ENCODE measurements at regions not wholly inside any gene's neighbourhood (a gene's known extent, or its start where the extent isn't known, plus 50 kb on each side); places are given as distances from the start of the nearest gene placed in this dataset.
"Not testable (repeated sequence)": the region's sequence is repeated elsewhere in the genome, so short reads cannot be mapped to it uniquely, and the experiment has no call there.

- intact Hi-C loops (cut with DNase I; ENCODE audit: low total_unique reads) (no loop called here), in situ Hi-C loops (cut with MboI; ENCODE audit: low sequenced_read_pairs in 4 of 4) (no loop called here)
- DNase-seq, result no peak
- H3K4me3 ChIP-seq, result no peak overlapping the region
- H3K27ac ChIP-seq, result no peak overlapping the region
- no peaks in the 10 kb centered on the region for H3K36me3 ChIP-seq
- H3K9me3 ChIP-seq, result peaks cover 0 to 4% (median 0%) of the 10 kb centered on the region in 3 donors
- ATAC-seq, result no peak
- no peak for TF ChIP-seq POLR2A (IDR thresholded peaks at IDR 0.05)
- no peak for TF ChIP-seq CTCF (IDR thresholded peaks at IDR 0.05 in 4 of 5, conservative IDR thresholded peaks at IDR 0.05 in 1 of 5)
- H3K4me1 ChIP-seq, result peaks cover 0 to 3% of the 10 kb centered on the region in 2 donors
- H3K27me3 ChIP-seq, result no peaks in the 10 kb centered on the region
These were observed 295.2 kb downstream of the GJA1 start for GRCh38 chr6:121730616-121731015.

- no peak for ATAC-seq
- Histone ChIP-seq H3K4me3 (no peak overlapping the region), H3K27me3 (no peaks in the 10 kb centered on the region), H3K4me1 (peaks cover 0 to 3% of the 10 kb centered on the region in 2 donors), H3K27ac (no peak overlapping the region), H3K9me3 (peaks cover 0 to 4% (median 0%) of the 10 kb centered on the region in 3 donors), H3K36me3 (no peaks in the 10 kb centered on the region)
- DNase-seq, result no peak
- TF ChIP-seq CTCF (IDR thresholded peaks at IDR 0.05 in 4 of 5, conservative IDR thresholded peaks at IDR 0.05 in 1 of 5) (no peak), POLR2A (IDR thresholded peaks at IDR 0.05) (no peak)
- intact Hi-C loops (cut with DNase I; ENCODE audit: low total_unique reads) (no loop called here), in situ Hi-C loops (cut with MboI; ENCODE audit: low sequenced_read_pairs in 4 of 4) (no loop called here)
These were observed 295.9 kb downstream of the GJA1 start for GRCh38 chr6:121731381-121731780.

GRCh38 chr6:121732641-121733040, 297.2 kb downstream of the GJA1 start:
- no peaks in the 10 kb centered on the region for H3K36me3 ChIP-seq
- H3K27ac ChIP-seq, result no peak overlapping the region
- no peaks in the 10 kb centered on the region for H3K4me1 ChIP-seq
- TF ChIP-seq POLR2A (IDR thresholded peaks at IDR 0.05), result no peak
- TF ChIP-seq CTCF (IDR thresholded peaks at IDR 0.05 in 4 of 5, conservative IDR thresholded peaks at IDR 0.05 in 1 of 5), result no peak
- peaks cover 0 to 4% (median 0%) of the 10 kb centered on the region in 3 donors for H3K9me3 ChIP-seq
- in situ Hi-C loops (cut with MboI; ENCODE audit: low sequenced_read_pairs in 4 of 4), result no loop called here
- ATAC-seq, result no peak
- H3K27me3 ChIP-seq, result no peaks in the 10 kb centered on the region
- DNase-seq, result no peak
- H3K4me3 ChIP-seq, result no peak overlapping the region
- intact Hi-C loops (cut with DNase I; ENCODE audit: low total_unique reads), result no loop called here

GRCh38 chr6:121733234-121733633, 297.8 kb downstream of the GJA1 start:
- Histone ChIP-seq H3K4me1 (no peaks in the 10 kb centered on the region), H3K4me3 (no peak overlapping the region), H3K27ac (no peak overlapping the region), H3K9me3 (peaks cover 0 to 4% (median 0%) of the 10 kb centered on the region in 3 donors), H3K27me3 (no peaks in the 10 kb centered on the region), H3K36me3 (no peaks in the 10 kb centered on the region)
- DNase-seq (no peak), ATAC-seq (no peak)
- in situ Hi-C loops (cut with MboI; ENCODE audit: low sequenced_read_pairs in 4 of 4) (no loop called here), intact Hi-C loops (cut with DNase I; ENCODE audit: low total_unique reads) (no loop called here)
- TF ChIP-seq CTCF (IDR thresholded peaks at IDR 0.05 in 4 of 5, conservative IDR thresholded peaks at IDR 0.05 in 1 of 5), result no peak
- no peak for TF ChIP-seq POLR2A (IDR thresholded peaks at IDR 0.05)

GRCh38 chr6:121740188-121740587, 304.7 kb downstream of the GJA1 start:
- DNase-seq; H3K36me3 ChIP-seq; H3K4me1 ChIP-seq; H3K4me3 ChIP-seq; intact Hi-C loops (cut with DNase I; ENCODE audit: low total_unique reads); H3K27me3 ChIP-seq; H3K9me3 ChIP-seq; in situ Hi-C loops (cut with MboI; ENCODE audit: low sequenced_read_pairs in 4 of 4); H3K27ac ChIP-seq; ATAC-seq: not testable (repeated sequence)
